WERI-Rb-1 (cell line): ENCODE measurements at regions not wholly inside any gene's neighbourhood (a gene's known extent, or its start where the extent isn't known, plus 50 kb on each side); places are given as distances from the start of the nearest gene placed in this dataset.

ENCODE experiments used
- DNase-seq: peaks from one replicate; pipeline ENCODE4 v3.0.0-alpha.2; 2020
- H3K27ac ChIP-seq: fragments of 250-450 bp; sonication (Bioruptor Pico); 2 replicates; pipeline ENCODE4 v1.5.1; 2020; ENCODE audit warnings: mild to moderate bottlenecking, moderate library complexity
- H3K27me3 ChIP-seq: fragments of 250-450 bp; sonication (Bioruptor Pico); 2 replicates; pipeline ENCODE4 v1.5.1; 2021; ENCODE audit warnings: mild to moderate bottlenecking, low read depth, moderate library complexity; ENCODE audit not compliant: insufficient read depth, severe bottlenecking
- H3K36me3 ChIP-seq: fragments of 250-450 bp; sonication (Bioruptor Pico); 2 replicates; pipeline ENCODE4 v1.5.1; 2020; ENCODE audit warnings: mild to moderate bottlenecking, moderate library complexity
- H3K4me3 ChIP-seq: 2 replicates; pipeline ENCODE4 v1.5.1; 2011; ENCODE audit warnings: low read depth, mild to moderate bottlenecking, control low read depth, low read length
- H3K9me3 ChIP-seq: fragments of 250-450 bp; sonication (Bioruptor Pico); 2 replicates; pipeline ENCODE4 v1.5.1; 2021; ENCODE audit warnings: mild to moderate bottlenecking, moderate library complexity; ENCODE audit not compliant: severe bottlenecking
- CTCF ChIP-seq: IDR thresholded peaks from 2 replicates; pipeline ENCODE4 v1.5.1; 2011; ENCODE audit warnings: low read depth, mild to moderate bottlenecking, control low read depth, inconsistent platforms, low read length

DNA sequence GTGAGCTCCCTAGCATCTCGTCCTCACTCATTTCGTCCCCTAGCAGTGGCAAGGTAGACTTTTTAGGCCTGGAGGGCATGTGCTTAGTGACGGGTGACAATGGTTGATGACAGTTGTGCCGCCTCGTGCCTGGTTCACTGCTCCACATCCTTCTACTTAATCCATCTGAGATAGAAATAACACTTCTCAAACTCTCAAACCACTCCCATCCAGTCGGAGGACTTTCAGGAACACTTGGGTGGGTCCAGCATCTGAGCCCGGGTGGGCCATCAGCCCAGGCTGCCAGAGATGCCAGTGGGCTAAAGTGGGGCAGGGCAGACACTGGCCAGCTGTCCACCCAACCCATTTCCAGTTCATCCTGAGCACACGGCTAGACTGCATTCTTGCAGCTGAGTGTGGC, 79.7 kb upstream of the SMAD3 start:
- no peak for TF ChIP-seq CTCF
- Histone ChIP-seq H3K27ac (no peak overlapping the region), H3K4me3 (no peak overlapping the region), H3K36me3 (no peaks in the 10 kb centered on the region), H3K9me3 (no peaks in the 10 kb centered on the region), H3K27me3 (no peaks in the 10 kb centered on the region)
- DNase-seq, result no peak

GRCh38 chr15:66986951-66987350, 78.5 kb upstream of the SMAD3 start:
- no peak overlapping the region for H3K27ac ChIP-seq
- TF ChIP-seq CTCF, result no peak
- H3K9me3 ChIP-seq, result no peaks in the 10 kb centered on the region
- no peak overlapping the region for H3K4me3 ChIP-seq
- no peak for DNase-seq
- no peaks in the 10 kb centered on the region for H3K27me3 ChIP-seq
- H3K36me3 ChIP-seq, result no peaks in the 10 kb centered on the region

DNA sequence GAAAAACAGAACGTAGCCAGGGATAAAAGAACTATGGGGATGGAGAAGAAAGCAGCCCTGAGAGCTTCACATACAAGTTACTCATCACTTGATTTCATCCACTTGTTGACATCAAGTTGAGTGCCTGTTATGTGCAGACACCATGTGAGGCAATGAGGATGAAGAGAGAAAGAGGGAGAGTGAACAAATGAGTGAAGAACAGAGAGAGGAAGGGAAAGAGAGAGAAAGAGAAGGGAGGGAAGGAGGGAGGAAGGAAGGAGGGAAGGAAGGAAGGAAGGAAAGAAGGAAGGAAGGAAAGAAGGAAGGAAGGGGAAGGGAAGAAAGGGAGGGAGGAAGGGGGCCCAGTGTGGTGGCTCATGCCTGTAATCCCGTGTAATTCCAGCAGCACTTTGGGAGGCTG, 72.3 kb upstream of the SMAD3 start:
- Histone ChIP-seq H3K9me3 (no peaks in the 10 kb centered on the region), H3K27ac (no peak overlapping the region), H3K27me3 (no peaks in the 10 kb centered on the region), H3K4me3 (no peak overlapping the region), H3K36me3 (no peaks in the 10 kb centered on the region)
- no peak for TF ChIP-seq CTCF
- DNase-seq, result no peak

DNA sequence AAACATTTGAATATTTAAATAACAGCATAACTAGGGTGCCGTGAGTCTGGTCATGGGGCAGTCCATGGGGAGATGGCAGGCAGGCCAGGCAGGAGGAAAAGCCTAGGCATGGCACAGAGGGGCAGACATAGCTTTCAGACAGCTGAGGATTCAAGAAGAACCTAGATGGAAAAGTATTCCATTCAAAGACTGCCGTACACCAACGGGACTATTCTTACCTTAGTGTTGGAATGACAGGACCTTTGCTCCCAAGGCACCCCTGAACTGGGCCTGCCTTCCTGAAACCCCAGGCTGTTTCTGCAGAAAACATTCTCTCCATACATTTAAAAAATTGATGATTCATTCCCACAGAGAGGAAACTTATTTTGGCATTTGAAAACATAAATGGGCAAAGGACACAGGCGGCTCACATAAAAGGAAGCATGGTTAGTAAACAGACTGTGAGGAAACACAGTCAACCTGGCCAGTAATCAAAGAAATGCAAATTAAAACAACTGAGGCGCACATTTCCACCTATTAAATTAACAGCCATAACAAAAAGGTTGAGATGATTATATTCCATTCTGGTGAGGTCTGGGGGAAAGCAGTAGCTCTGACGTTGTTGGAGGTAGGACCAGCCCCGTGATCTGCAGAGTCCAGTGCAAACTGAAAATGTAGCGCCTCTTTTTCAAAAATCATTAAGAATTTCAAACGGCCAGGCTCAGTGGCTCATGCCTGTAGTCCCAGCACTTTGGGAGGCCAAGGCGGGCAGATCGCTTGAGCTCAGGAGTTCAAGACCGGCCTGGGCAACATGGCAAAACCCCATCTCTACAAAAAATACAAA, 71.3 kb upstream of the SMAD3 start:
- Histone ChIP-seq H3K4me3 (no peak overlapping the region), H3K36me3 (no peaks in the 10 kb centered on the region), H3K27ac (no peak overlapping the region), H3K9me3 (no peaks in the 10 kb centered on the region), H3K27me3 (no peaks in the 10 kb centered on the region)
- DNase-seq, result no peak
- no peak for TF ChIP-seq CTCF

GRCh38 chr15:66994927-66995656, 70.3 kb upstream of the SMAD3 start:
- no peak overlapping the region for H3K27ac ChIP-seq
- no peaks in the 10 kb centered on the region for H3K27me3 ChIP-seq
- no peaks in the 10 kb centered on the region for H3K36me3 ChIP-seq
- DNase-seq, result no peak
- TF ChIP-seq CTCF, result no peak
- no peak overlapping the region for H3K4me3 ChIP-seq
- H3K9me3 ChIP-seq, result no peaks in the 10 kb centered on the region
